Ishikawa (cell line): ENCODE measurements at regions not wholly inside any gene's neighbourhood (a gene's known extent, or its start where the extent isn't known, plus 50 kb on each side); places are given as distances from the start of the nearest gene placed in this dataset.

Source experiments
- CEBPB ChIP-seq: IDR thresholded peaks from 2 replicates; pipeline ENCODE4 v1.6.1; 2012
- CREB1 ChIP-seq: IDR thresholded peaks from 2 replicates; pipeline ENCODE4 v1.6.1; 2012; ENCODE audit warnings: low read depth
- EGR1 ChIP-seq: IDR thresholded peaks from 2 replicates; pipeline ENCODE4 v1.6.1; 2012
- EP300 ChIP-seq: IDR thresholded peaks from 2 replicates; pipeline ENCODE4 v1.6.1; 2012; ENCODE audit warnings: borderline replicate concordance
- FOXM1 ChIP-seq: IDR thresholded peaks from 2 replicates; pipeline ENCODE4 v1.6.1; 2012; ENCODE audit warnings: low read depth, borderline replicate concordance
- MAX ChIP-seq: IDR thresholded peaks from 2 replicates; pipeline ENCODE4 v1.6.1; 2012
- NFIC ChIP-seq: IDR thresholded peaks from 2 replicates; pipeline ENCODE4 v1.6.1; 2012
- RAD21 ChIP-seq: IDR thresholded peaks from 2 replicates; pipeline ENCODE4 v1.6.1; 2012; ENCODE audit warnings: low read depth
- REST ChIP-seq: IDR thresholded peaks from 2 replicates; pipeline ENCODE4 v1.6.1; 2012; ENCODE audit warnings: low read depth, mild to moderate bottlenecking
- TAF1 ChIP-seq: IDR thresholded peaks from 2 replicates; pipeline ENCODE4 v1.6.1; 2012; ENCODE audit warnings: low read depth, mild to moderate bottlenecking
- TCF12 ChIP-seq: IDR thresholded peaks from 2 replicates; pipeline ENCODE4 v1.6.1; 2012; ENCODE audit warnings: low read depth
- TEAD4 ChIP-seq: IDR thresholded peaks from 2 replicates; pipeline ENCODE4 v1.6.1; 2012
- USF1 ChIP-seq: IDR thresholded peaks from 2 replicates; pipeline ENCODE4 v1.6.1; 2012
- YY1 ChIP-seq: IDR thresholded peaks from 2 replicates; pipeline ENCODE4 v1.6.1; 2012; ENCODE audit warnings: low read depth
- ZBTB7A ChIP-seq: IDR thresholded peaks from 2 replicates; pipeline ENCODE4 v1.6.1; 2012; ENCODE audit warnings: low read depth

- TF ChIP-seq MAX: no peak
- TF ChIP-seq CREB1: no peak
These were observed 159.2 kb downstream of the TRIM29 start for GRCh38 chr11:119978696-119979095.

GRCh38 chr11:119977881-119978280, 160.0 kb downstream of the TRIM29 start:
- TF ChIP-seq ZBTB7A (no peak), NFIC (no peak), CEBPB (no peak), CREB1 (no peak), FOXM1 (no peak), TAF1 (no peak), TEAD4 (no peak), TCF12 (no peak), RAD21 (no peak)

GRCh38 chr11:119977561-119977860, 160.4 kb downstream of the TRIM29 start:
- TF ChIP-seq YY1: no peak
- no peak for TF ChIP-seq TCF12
- no peak for TF ChIP-seq NFIC
- no peak for TF ChIP-seq ZBTB7A
- no peak for TF ChIP-seq TAF1
- TF ChIP-seq EGR1: no peak
- no peak for TF ChIP-seq FOXM1
- TF ChIP-seq MAX: no peak
- TF ChIP-seq CEBPB: no peak
- no peak for TF ChIP-seq REST
- TF ChIP-seq TEAD4: no peak

GRCh38 chr11:119976805-119977560, 160.9 kb downstream of the TRIM29 start:
- TF ChIP-seq TEAD4: no peak
- TF ChIP-seq NFIC: no peak
- no peak for TF ChIP-seq EGR1
- TF ChIP-seq CREB1: no peak
- TF ChIP-seq ZBTB7A: no peak
- TF ChIP-seq TAF1: no peak
- TF ChIP-seq CEBPB: no peak
- no peak for TF ChIP-seq USF1

GRCh38 chr11:119975561-119976152, 162.3 kb downstream of the TRIM29 start:
- TF ChIP-seq NFIC (no peak), EGR1 (no peak), RAD21 (no peak), USF1 (no peak), EP300 (no peak), TAF1 (no peak), YY1 (no peak), TEAD4 (no peak), MAX (no peak), FOXM1 (no peak), ZBTB7A (no peak), REST (no peak), CEBPB (no peak), TCF12 (no peak), CREB1 (no peak)

GRCh38 chr11:119974467-119974866, 163.4 kb downstream of the TRIM29 start:
- TF ChIP-seq EGR1 (no peak), ZBTB7A (no peak), TCF12 (no peak), MAX (no peak), USF1 (no peak), CEBPB (no peak), NFIC (no peak), FOXM1 (no peak), TEAD4 (no peak), RAD21 (no peak), TAF1 (no peak), EP300 (no peak), REST (no peak)
